HG03066 (cell line): ENCODE measurements at regions not wholly inside any gene's neighbourhood (a gene's known extent, or its start where the extent isn't known, plus 50 kb on each side); places are given as distances from the start of the nearest gene placed in this dataset.

ENCODE experiments used
- ATAC-seq: cut with Tn5 transposase; IDR thresholded peaks from one replicate; pipeline ENCODE4 v1.9.1; 2021; ENCODE audit warnings: low read depth; ENCODE audit not compliant: unreplicated experiment

DNA sequence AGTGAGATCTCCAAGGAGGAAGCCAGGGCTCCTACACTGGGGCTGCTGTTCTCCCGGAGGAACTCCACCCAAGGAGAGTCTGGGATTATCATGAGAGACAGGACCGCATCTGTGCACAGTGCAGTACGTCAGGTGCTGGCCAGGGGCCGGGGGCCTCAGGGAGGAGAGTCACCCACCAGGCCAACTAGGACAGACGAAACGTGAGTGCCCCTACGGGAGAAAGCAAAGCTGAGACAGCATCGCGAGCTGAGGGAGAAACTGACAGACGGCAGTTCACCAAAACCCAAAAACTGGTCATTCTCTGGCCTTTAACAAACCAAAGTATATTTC, 273.4 kb downstream of the BRD1 start:
- no peak for ATAC-seq

DNA sequence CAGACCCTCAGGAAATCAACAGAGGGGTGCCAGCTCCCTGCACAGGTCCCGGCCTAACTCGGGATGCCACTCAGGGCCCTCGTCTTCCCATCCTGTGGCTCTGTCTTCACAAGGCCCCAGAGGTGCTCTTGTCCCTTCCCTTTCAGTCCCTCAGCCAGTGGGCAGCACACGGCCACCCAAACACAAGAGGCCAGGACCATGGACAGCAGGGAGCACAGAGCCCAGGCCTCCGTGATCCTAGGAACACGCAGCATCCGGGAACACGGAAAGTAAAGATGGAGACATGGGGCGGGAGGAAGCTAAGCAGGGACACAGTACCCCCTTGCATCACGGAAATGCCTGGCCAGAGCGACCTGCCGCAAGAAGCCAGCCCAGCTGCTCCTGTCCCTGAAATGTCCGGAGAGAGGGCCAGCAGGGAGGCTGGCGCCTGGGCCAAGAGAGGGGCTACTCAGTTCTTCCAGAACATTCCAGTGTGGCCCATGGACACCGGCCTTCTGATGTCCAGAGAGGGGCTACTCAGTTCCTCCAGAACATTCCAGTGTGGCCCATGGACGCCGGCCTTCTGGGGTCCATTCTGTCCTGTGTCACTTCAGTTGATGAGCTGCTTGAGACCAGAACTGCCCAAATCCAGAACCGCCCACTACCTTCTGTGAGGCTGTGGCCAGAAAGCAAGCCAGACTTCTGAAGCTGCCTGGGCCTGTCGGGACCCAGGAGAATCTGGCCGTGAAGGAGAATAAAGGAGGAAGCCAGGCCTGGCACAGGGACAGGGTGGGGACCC, 274.0 kb downstream of the BRD1 start:
- ATAC-seq: no peak

DNA sequence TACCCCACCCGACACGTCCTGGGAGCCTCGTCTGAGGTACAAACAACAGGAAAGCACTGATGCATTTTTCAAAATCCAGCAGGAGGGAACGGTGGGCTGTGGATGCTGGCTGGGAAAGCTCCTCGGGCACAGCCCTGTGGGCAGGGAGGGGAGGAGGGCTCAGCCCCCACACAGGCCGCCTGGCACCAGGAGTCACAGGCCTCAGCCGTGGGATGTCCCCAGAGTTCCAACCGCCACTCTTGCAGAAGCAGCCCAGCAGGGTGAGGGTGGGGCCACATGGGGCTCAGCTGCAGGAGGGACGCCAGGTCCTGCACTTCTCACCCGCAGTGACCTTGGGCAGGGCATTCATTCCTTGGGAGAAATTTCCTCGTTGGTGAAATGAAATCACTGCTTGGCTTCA, 274.6 kb downstream of the BRD1 start:
- ATAC-seq: no peak

DNA sequence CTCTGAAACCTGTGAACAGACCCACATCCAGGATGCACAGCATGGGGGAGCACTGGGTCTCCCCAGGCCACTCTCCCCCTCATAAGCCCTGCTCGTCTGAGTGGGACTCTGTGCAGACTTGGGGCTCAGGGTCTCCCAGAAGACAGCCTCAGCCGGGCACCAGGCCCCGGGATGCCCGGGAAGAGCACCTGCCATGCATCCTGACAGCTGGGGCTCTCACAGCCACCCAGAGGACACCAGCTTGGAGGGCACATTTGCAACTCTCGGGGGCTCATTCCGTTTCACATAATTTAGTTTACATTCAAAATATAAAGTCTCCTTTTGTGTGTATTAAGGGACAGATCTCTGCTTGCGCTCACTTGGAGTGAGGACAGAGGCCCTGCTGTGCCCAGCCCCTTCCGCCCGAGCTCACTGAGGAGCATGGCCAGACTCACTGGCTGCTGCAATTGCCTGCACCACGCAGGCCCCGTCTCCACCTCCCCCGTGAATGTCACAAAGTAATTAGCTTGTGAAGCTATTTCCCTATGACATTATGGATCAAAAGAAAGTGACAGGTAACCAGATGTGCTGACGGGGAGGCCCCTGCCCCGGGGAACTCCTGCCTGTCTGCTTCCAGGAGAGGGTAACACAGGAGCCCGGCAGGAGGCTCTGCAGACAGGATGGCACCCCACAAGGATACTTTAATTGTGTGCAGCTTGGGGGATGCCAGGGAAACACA, 275.6 kb downstream of the BRD1 start:
- ATAC-seq: no peak

DNA sequence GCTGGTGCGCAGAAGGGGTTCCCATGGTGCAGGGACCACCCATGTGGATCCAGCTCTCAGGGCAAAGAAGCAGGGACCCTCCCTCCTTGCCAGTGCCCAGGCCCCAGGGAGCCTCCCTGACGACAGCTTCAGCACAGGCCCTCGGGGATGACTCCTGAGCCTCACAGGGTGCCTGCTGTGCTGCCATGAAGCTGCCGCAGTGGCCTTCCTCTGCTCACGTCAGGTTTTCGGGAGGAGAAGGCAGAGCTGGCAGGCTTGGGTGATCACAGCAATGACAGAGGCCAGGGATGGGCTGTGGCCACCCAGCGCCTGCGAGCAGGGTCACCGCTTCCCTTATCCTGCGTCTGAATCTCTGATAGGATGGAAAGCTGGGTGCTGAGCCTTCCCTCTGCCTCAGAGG, 276.2 kb downstream of the BRD1 start:
- ATAC-seq: no peak

DNA sequence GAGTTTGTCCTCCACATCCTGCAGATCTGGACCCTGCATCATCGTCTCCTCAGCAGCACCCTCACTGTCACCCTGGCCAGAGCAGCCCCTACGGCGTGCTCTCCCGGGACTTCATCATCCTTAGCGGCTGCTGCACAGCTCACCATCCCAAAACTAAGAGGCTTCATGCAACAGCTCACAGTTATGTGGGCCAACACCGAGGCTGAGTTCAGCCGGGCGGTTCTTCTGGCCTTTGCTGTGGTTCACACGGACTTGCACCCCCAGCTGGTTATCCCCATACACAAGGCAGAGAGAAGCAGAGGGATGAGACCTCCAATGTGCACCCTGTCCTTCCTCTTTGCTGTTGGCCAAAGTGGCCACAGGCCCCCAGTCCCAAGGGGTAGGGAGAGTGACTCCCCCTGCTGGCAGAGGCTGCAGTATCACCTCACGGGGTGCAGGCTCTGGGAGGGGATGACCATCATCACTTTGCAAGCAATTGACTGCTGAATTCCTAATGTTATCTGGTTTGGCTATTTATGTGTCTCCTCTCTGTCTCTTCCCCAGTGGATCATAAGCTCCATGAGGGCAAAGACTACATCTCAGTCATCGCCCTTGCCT, 276.8 kb downstream of the BRD1 start:
- ATAC-seq: no peak

DNA sequence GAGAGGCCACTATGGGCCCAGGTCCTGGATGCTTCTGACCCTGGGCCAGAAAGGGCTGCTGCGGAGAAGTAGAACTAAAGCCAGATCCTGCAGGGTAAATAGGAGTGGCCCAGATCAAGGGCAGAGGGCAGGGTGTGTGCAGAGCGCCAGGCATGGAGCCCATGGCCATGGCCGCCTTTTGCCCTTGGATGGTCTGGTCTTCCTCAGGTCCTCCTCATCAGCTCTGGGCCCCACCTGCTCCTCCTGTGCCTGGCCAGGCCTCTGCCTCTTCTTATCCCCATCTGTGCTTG, 277.6 kb downstream of the BRD1 start:
- no peak for ATAC-seq

DNA sequence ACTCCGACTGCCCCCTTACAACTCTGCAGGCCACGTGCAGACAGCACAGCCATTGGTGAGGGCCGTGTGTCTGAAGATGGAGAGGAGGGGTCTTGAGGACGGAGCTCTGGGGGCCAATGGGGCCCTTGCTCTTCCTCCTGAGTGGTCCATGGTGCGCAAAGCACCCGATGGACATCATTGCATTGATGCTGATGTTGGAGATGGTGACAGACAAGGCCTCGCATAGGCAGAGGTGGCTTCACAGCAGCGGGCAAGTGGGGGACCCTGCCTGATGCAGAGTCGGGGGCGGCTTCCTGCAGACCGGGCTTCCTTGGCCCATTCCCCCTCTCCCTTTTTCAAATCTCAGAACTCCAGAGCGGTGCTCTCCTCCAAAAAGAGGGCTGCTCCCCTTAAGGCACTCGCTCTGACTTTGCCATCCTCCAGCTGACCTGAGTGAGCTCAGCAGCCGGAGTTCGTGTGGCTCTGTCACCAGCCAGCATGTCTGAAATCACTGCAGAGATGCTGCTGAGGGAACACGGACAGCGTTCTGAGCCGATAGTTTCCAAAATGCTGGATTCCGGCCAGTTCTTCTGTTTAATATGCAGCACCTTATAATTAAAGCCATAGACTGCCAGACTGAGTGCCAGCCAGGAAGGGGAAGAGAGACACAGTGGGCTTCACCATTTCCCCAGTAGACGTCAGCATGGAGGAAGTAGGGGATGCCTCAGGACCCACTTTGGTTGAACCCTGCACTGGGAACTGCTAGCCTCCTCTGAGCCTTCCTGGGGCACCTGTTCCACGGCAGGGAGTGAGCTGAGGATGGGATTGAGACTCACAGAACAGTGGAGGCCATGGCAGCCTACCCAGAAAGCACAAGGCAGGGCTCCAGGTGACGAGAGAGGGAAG, 278.2 kb downstream of the BRD1 start:
- no peak for ATAC-seq

DNA sequence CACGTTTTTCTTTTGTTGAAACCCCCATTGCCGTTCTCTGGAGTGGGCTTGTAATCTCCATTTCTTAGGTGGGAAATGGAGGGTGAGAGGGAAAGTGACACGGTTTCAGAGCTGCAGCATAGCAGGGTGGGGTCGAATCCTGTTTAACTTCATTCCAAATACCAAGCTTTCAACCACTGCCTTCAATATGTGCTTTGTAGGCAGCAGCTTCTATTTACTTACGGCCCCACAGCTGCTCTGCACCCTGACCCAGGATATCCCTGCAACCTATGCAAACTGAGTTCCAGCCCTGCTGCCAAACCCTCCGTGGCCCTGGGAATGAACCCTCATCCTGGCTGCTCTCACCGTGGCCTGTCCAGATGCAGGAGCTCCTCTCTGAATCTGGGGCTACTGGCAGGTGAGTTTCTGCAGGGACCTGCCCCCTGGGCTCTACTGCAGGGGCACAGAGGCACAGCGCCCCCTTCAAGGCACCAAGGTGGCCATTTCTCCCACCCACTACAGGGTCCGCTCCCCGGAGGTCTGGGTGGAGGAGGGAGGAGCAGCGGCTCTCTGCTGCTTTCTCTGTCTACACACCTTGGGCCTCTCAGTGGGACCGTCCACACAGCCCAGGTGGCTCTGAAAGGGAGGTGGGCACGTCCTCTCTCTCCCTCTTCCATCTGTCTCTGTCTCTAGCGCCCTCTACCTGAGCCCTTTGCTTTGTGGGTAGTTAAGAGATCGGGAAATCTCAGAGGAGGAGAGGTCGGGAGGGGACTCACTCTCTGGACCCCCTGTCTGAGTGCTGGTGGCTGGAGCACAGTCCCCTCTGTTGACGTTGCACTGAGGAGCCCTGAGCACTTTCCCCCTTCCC, 279.1 kb downstream of the BRD1 start:
- no peak for ATAC-seq

DNA sequence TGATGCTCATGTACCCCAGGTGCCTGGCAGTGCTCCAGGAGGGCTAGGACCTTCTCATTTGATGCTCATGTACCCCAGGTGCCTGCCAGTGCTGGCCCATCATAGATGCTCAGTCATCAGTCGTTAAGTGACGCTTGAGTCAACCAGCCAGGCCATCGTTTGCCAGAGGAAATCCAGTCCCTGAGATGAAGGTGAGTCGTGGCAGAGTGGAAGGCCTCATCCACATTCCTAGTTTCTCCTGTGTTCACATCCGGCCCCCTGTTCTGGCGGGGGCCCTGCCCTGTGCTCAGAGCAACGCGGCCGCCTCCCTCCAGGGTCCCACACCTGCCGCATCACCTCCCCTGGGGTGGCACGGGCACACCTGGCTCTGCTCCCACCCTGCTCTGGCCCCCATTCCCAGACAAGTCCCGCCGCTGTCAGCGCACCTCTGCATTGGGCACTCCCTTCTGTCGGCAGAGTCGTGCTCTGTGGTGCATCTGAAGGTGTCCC, 279.9 kb downstream of the BRD1 start:
- no peak for ATAC-seq

DNA sequence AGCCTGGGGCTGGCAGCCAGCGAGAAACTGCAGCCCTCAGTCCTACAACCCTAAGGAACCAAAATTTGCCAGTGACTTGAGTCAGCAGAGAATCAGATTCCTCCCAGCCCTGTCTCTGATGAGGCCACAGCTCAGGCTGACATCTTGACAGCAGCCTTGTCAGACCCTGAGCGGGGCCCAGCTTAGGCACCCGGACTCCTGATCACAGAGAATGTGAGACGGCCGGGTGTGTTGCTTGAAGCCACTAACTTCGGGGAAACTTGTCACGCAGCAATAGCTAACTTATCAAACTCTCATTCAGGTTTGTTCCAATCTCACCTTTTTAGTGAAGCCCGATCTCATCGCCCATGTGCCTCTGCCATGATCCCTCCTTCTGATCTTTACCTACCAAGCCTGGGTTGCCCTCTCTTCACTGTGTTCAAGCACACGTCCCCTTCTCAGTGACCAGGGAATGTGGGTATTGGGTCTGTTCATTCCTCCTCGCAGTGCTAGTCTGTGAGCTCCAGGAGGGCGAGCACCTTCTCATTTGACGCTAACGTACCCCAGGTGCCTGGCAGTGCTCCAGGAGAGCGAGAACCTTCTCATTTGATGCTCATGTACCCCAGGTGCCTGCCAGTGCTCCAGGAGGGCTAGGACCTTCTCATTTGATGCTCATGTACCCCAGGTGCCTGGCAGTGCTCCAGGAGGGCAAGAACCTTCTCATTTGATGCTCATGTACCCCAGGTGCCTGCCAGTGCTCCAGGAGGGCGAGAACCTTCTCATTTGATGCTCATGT, 280.7 kb downstream of the BRD1 start:
- ATAC-seq: no peak

DNA sequence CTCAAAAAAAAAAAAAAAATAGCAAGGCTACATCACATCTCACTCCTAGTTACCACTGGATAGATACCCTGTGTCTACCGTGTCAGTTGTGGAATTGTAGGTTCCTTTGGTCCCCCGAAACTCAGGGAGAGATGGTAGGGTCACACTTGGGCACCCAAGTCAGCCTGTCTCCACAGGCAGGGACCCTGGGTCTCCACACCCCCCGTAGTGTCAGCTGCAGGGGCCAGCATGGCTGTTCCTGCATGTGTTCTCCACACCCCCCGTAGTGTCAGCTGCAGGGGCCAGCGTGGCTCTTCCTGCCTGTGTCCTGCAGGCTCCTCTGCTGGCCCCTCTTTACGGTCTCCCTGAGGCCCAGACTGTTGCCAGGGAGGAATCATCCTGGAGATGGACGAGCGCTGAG, 282.1 kb downstream of the BRD1 start:
- ATAC-seq: no peak

DNA sequence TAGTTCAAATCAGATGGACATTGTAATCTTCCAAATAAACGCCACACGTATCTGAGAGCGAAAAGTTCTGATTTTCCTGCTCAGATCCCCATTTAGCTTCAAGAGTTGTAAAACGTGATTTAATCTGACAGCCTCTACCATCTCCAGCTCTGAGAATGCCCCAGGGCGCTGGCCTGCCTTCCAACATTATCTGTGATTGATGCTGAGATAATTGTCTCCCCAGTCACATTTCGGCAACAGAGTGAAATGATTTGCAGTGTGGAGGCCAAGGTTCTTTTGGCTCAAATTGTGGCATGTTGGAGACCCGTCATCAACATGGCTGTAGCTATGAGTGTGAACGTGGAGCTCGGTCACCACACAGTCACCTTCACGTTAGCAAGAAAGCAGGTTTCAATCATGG, 283.4 kb downstream of the BRD1 start:
- ATAC-seq: no peak

DNA sequence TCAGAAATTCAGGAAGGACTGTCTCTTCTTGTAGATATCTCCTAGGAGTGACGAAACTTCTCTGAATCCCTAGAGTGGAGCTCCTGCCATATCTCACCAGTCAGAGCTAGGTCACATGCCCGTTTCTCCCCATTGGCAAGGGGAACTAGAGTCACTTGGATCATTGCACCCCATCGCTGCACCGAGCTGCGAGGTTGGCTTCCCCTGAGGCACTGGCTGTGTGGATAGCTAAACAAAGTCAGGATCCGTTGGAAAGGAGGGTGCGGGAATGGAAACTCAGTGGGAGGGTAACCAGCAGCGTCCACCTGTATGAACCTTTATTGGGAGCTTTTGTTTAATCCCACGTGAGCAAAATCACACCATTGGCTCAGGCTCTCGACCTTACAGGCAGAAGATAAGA, 283.8 kb downstream of the BRD1 start:
- no peak for ATAC-seq

DNA sequence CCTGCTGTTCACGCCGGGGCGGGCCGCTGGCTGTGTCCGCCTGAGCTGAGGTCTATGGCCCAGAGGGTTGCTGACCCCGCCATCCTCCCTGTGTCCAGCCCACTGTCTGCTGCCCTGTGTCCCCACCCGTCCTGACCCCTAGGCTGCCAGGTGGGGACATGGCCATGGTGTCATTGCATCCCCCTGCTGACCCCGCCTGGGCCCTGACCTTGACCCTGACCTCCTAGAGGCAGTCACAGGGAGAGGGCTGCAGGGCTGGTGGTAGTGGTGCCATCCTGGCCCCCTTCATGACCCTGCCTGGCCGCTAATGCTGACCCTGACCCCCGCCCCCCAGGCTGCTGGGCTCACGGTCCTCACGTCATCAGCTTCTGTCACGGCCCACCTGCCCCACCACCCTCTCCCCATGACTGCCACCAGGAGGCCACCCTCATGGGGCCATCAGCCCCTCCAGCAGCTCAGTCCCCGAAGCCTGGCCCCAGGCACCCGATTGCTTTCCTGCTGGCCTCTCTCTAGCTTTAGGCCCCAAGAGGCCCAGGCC, 285.9 kb downstream of the BRD1 start:
- ATAC-seq: no peak

DNA sequence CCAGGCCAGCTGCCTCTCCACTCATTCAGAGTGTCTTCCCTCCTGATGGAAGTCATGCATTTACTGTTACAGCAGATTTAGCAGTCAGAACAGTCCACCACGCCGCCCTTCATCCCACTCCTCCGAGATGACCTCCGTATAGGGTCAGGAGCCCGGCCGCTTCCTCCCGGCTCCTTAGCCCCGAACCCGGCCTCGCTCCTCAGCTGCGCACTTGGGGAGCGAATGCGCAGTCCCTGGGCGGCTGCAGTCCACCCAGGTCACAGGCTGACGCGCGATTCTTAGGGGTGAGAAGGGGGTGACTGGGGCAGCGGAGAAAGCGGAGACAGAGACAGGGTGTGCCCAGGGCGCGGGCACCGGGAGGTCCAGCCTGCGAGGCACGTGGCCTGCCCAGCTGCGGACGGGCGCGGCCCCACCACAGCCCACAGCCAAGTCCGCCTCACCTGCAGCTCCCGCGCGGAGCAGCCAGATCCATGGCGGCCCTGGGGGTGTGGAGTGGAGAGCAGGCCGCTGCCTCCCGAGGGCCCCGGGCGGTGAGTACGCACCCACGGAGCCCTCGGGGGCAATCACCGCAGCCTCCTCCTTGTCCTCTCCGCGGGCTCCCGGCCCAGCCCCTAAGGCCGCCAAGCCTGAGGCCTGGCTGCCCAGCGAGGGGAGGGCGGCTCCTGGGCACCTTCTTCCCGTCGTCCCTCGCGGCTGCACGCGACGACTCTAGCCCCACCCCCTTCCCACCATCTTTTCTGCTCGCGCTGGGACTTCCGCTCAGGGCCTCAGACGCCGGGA, 286.6 kb downstream of the BRD1 start:
- ATAC-seq: no peak

DNA sequence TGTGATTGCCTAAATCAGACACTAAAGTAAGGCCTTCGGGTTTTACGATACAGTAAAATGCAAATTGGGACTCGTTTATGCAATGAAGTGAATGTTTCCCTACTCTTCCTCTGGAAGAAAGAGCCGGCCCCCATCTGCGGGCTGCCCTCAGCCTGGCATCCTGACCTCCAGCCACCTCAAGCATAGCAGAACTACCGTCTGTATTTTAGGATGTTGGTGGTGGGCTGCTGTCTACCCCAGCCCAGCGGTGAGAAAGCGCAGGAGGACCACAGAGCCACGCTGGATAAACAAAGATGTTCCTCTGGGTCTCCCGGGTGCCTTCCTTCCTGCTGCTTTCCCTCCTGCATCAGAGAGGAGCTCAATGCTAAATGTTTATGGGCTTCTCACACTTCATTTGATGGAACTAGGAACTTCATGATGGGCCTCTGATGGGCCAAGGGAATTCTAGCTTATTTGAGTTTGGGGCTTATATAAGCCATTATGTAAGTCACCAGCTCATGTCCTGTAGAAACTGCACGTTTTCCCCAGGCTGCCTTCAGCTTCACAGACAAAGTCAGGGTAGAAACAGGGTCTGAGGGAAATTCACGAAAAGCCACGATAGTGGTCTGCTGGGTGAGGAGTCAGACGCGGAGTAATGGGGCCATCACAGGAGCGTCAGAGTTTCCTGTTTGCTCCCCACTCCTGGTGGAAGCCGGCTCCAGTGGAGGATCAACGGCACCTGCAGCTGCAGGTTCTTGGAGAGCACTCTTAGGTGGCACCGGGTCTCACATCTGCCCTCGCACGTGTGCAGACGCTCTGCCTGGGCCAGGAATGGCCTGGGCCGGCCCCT, 287.4 kb downstream of the BRD1 start:
- no peak for ATAC-seq

DNA sequence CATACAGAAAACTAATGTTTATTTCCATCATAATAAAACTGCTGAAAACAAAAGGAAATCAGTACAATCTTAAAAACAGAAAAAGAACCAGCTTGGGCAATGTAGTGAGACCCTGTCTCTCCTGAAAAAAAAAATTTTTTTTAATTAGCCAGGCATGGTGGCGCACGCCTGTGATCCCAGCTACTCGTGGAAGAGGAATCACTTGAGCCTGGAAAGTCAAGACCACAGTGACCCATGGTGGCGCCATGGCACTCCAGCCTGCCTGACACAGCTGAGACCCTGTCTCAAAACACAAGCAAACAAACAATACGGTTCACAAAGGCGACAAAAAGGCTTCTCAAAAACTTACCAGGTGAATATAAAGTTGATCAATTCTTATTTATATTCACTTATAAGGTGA, 289.7 kb downstream of the BRD1 start:
- ATAC-seq: no peak
